GM23248 (cell line): ENCODE measurements at regions not wholly inside any gene's neighbourhood (a gene's known extent, or its start where the extent isn't known, plus 50 kb on each side); places are given as distances from the start of the nearest gene placed in this dataset.

ENCODE experiments used
- EZH2 ChIP-seq: fragments of 200-600 bp; sonication (generic); IDR thresholded peaks from 2 replicates; pipeline ENCODE4 v1.6.1; 2018; ENCODE audit warnings: antibody characterized with exemption, mild to moderate bottlenecking; ENCODE audit not compliant: insufficient read depth, poor library complexity, severe bottlenecking
- EZH2phosphoT487 ChIP-seq: fragments of 200-600 bp; sonication (generic); IDR thresholded peaks from 2 replicates; pipeline ENCODE4 v1.6.1; 2018; ENCODE audit warnings: antibody characterized with exemption, moderate library complexity, mild to moderate bottlenecking, low read depth; ENCODE audit not compliant: insufficient read depth

GRCh38 chr16:74029115-74029792, 267.4 kb upstream of the PSMD7 start:
- TF ChIP-seq EZH2phosphoT487 (no peak), EZH2 (no peak)
